ENCODE measurements at regions not wholly inside any gene's neighbourhood (a gene's known extent, or its start where the extent isn't known, plus 50 kb on each side); places are given as distances from the start of the nearest gene placed in this dataset.
"Not testable (repeated sequence)": the region's sequence is repeated elsewhere in the genome, so short reads cannot be mapped to it uniquely, and the experiment has no call there.

GRCh38 chr4:96448315-96448872, 608.5 kb downstream of the PDHA2 start:
- no peaks in the 10 kb centered on the region for H3K27me3 Mint-ChIP-seq
- no peak for DNase-seq
- ChIA-PET POLR2A (no interaction called here), CTCF (no interaction called here)
- no peak overlapping the region for H3K27ac Mint-ChIP-seq
- H3K27ac ChIP-seq (ENCODE audit: low read depth, low read length): no peak overlapping the region
- H3K4me1 Mint-ChIP-seq: no peaks in the 10 kb centered on the region
- no peaks in the 10 kb centered on the region for H3K4me1 ChIP-seq (ENCODE audit: insufficient read depth, low read length)
- no peak overlapping the region for H3K4me3 Mint-ChIP-seq
- H3K36me3 Mint-ChIP-seq: no peaks in the 10 kb centered on the region
- no peaks in the 10 kb centered on the region for H3K27me3 ChIP-seq (ENCODE audit: insufficient read depth, low read length, poor library complexity, severe bottlenecking)
- H3K4me3 ChIP-seq (ENCODE audit: low read length): no peak overlapping the region
- H3K9me3 Mint-ChIP-seq: peaks cover 23 to 44% (median 38%) of the 10 kb centered on the region in 5 donors
- peaks cover 4% of the 10 kb centered on the region for H3K9me3 ChIP-seq (ENCODE audit: low read length)
- H3K36me3 ChIP-seq (ENCODE audit: insufficient read depth, low read length): no peaks in the 10 kb centered on the region

DNA sequence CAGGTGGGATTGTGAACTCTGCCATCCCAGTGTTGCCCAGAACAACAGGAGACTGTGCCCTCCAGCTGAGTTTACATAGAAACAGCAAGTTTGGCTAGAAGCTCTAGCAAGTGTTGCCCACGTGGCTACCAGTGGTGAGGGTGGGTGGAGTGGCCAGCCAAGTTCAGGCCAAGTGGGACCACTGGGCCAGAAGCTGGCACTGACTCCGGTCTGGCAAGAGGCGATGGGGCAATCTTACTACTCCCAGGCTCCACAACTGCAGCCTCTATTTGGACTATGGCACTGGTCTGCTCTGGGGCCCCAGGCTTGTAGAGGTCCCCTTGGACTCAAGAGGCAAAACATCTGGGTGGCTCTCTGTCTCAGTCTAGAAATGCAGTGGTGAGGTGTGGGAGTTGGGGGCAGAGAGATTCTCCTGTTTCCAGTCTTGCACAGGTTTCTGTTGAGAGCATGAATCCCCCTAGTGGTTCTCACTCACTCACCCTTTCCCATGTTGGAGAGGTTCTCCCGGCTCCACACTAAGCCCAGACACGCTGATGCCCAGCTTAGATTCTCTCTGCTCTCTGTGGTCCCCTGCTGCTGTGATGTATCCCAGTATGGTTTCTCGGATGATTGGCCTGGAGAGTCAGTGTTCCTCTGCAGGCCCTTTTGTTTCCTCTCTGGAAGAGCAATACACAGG, 615.3 kb downstream of the PDHA2 start:
- CTCF ChIA-PET: no interaction called here
- H3K4me1 Mint-ChIP-seq: no peaks in the 10 kb centered on the region

DNA sequence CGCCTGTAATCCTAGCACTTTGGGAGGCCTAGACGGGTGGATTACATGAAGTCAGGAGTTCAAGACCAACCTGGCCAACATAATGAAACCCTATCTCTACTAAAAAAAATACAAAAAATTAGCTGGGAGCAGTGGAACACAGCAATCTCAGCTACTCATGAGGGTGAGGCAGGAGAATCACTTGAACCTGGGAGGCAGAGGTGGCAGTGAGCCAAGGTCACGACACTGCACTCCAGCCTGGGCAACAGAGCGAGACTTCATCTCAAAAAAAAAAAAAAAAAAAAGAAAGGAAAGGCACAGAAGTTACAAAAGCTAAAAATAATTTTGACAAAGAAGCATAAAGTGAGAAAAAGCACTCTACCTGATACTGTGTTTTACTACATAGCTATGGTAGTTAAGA, 618.1 kb downstream of the PDHA2 start:
- H3K27me3 Mint-ChIP-seq; H3K36me3 Mint-ChIP-seq; H3K27me3 ChIP-seq (ENCODE audit: insufficient read depth, low read length, poor library complexity, severe bottlenecking); H3K9me3 ChIP-seq (ENCODE audit: low read length); DNase-seq; H3K4me3 ChIP-seq (ENCODE audit: low read length); H3K4me3 Mint-ChIP-seq; H3K4me1 ChIP-seq (ENCODE audit: insufficient read depth, low read length); POLR2A ChIA-PET; CTCF ChIA-PET; H3K4me1 Mint-ChIP-seq; H3K27ac Mint-ChIP-seq; H3K27ac ChIP-seq (ENCODE audit: low read depth, low read length); H3K36me3 ChIP-seq (ENCODE audit: insufficient read depth, low read length): not testable (repeated sequence)
- H3K9me3 Mint-ChIP-seq: peaks cover under 1 to 16% (median 5%) of the 10 kb centered on the region in 5 donors

More for the DNA sequence above, 615.3 kb downstream of the PDHA2 start:
- Mint-ChIP-seq H3K9me3 (peaks cover 9 to 21% (median 12%) of the 10 kb centered on the region in 5 donors), H3K4me3 (no peak overlapping the region), H3K27me3 (no peaks in the 10 kb centered on the region), H3K27ac (no peak overlapping the region), H3K36me3 (no peaks in the 10 kb centered on the region)
- POLR2A ChIA-PET: no interaction called here
- Histone ChIP-seq H3K27ac (ENCODE audit: low read depth, low read length) (no peak overlapping the region), H3K4me1 (ENCODE audit: insufficient read depth, low read length) (no peaks in the 10 kb centered on the region), H3K27me3 (ENCODE audit: insufficient read depth, low read length, poor library complexity, severe bottlenecking) (no peaks in the 10 kb centered on the region), H3K9me3 (ENCODE audit: low read length) (no peaks in the 10 kb centered on the region), H3K36me3 (ENCODE audit: insufficient read depth, low read length) (no peaks in the 10 kb centered on the region), H3K4me3 (ENCODE audit: low read length) (no peak overlapping the region)
- DNase-seq: no peak

DNA sequence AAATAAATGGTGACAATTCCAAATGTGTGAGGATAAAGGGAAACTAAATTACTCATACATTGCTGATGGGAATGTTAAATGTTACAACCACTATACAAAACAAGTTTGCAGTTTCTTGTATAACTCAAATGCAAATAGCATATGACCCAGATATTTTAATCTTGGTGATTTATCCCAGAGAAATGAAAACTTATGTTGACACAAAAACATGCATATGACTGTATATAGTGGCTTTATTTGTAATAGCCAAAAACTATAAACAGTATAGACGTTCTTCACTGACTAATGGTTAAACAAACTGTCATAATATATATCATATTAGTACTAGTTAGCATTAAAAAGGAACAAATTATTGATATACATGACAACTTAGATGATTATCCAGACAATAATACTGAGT, 619.2 kb downstream of the PDHA2 start:
- Histone ChIP-seq H3K27ac (ENCODE audit: low read depth, low read length) (no peak overlapping the region), H3K4me3 (ENCODE audit: low read length) (no peak overlapping the region), H3K9me3 (ENCODE audit: low read length) (no peaks in the 10 kb centered on the region), H3K36me3 (ENCODE audit: insufficient read depth, low read length) (no peaks in the 10 kb centered on the region), H3K27me3 (ENCODE audit: insufficient read depth, low read length, poor library complexity, severe bottlenecking) (no peaks in the 10 kb centered on the region), H3K4me1 (ENCODE audit: insufficient read depth, low read length) (no peaks in the 10 kb centered on the region)
- peaks cover 0 to 16% (median 7%) of the 10 kb centered on the region in 5 donors for H3K9me3 Mint-ChIP-seq
- DNase-seq: no peak
- CTCF ChIA-PET: no interaction called here
- POLR2A ChIA-PET: no interaction called here
- no peak overlapping the region for H3K27ac Mint-ChIP-seq
- H3K36me3 Mint-ChIP-seq: no peaks in the 10 kb centered on the region
- H3K4me1 Mint-ChIP-seq: no peaks in the 10 kb centered on the region
- H3K4me3 Mint-ChIP-seq: no peak overlapping the region
- no peaks in the 10 kb centered on the region for H3K27me3 Mint-ChIP-seq

- Histone ChIP-seq H3K36me3 (ENCODE audit: insufficient read depth, low read length) (no peaks in the 10 kb centered on the region), H3K4me3 (ENCODE audit: low read length) (no peak overlapping the region), H3K27me3 (ENCODE audit: insufficient read depth, low read length, poor library complexity, severe bottlenecking) (no peaks in the 10 kb centered on the region), H3K27ac (ENCODE audit: low read depth, low read length) (no peak overlapping the region), H3K9me3 (ENCODE audit: low read length) (no peaks in the 10 kb centered on the region), H3K4me1 (ENCODE audit: insufficient read depth, low read length) (no peaks in the 10 kb centered on the region)
- POLR2A ChIA-PET: no interaction called here
- no peak overlapping the region for H3K27ac Mint-ChIP-seq
- no peak for DNase-seq
- H3K27me3 Mint-ChIP-seq: no peaks in the 10 kb centered on the region
- no peaks in the 10 kb centered on the region for H3K36me3 Mint-ChIP-seq
- peaks cover 3 to 19% (median 11%) of the 10 kb centered on the region in 5 donors for H3K9me3 Mint-ChIP-seq
- H3K4me3 Mint-ChIP-seq: no peak overlapping the region
- CTCF ChIA-PET: no interaction called here
- H3K4me1 Mint-ChIP-seq: no peaks in the 10 kb centered on the region
Measured at GRCh38 chr4:96465834-96466233, 625.9 kb downstream of the PDHA2 start.

DNA sequence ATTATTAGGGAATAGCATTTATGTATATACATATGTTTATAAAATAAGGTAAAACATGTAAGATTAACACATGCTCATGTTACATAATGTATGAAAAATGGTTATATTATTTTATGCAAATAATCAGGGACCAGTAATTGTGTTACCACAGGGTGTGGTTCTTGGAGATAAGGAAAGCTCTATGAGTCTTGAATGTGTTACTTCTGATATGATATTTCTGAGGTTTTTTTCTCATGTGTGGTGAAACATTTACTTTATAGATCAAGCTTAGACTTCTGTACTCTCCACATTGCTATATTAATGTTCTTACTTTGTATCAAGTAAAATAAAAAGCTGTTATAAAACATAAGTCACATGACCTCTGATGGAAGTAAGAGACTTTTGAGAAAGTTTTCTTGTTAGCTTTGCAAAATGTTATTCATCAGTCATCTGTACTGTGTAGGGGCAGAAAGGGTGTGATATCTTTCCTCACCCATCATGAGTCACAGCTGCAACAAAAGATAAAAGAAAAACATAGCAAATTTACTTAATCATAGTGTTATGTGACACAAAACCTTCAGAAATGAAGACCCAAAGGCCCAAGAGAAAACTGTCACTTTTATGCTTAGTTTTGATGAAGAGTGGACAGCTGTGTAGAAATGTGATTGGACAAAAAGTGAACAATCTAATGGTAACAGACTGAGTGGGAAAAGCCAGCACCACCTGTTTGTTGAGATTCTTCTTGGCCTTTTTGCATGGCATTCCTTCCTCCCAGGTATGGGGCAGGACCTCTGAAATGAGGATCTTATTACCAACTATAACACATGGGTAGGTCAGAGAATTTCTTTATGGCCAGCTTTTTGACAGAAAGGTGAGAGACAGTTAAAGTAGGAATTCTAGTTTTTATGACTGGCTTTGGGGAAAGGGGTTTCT, 632.3 kb downstream of the PDHA2 start:
- peaks cover 6 to 27% (median 11%) of the 10 kb centered on the region in 5 donors for H3K9me3 Mint-ChIP-seq
- no peak overlapping the region for H3K27ac Mint-ChIP-seq
- H3K4me1 Mint-ChIP-seq: no peaks in the 10 kb centered on the region
- H3K4me3 Mint-ChIP-seq: no peak overlapping the region
- ChIA-PET CTCF (no interaction called here), POLR2A (no interaction called here)
- Histone ChIP-seq H3K36me3 (ENCODE audit: insufficient read depth, low read length) (no peaks in the 10 kb centered on the region), H3K4me1 (ENCODE audit: insufficient read depth, low read length) (no peaks in the 10 kb centered on the region), H3K27ac (ENCODE audit: low read depth, low read length) (no peak overlapping the region), H3K9me3 (ENCODE audit: low read length) (no peaks in the 10 kb centered on the region), H3K4me3 (ENCODE audit: low read length) (no peak overlapping the region), H3K27me3 (ENCODE audit: insufficient read depth, low read length, poor library complexity, severe bottlenecking) (no peaks in the 10 kb centered on the region)
- H3K27me3 Mint-ChIP-seq: no peaks in the 10 kb centered on the region
- H3K36me3 Mint-ChIP-seq: no peaks in the 10 kb centered on the region
- DNase-seq: no peak

GRCh38 chr4:96473246-96473645, 633.4 kb downstream of the PDHA2 start:
- H3K4me3 Mint-ChIP-seq: no peak overlapping the region

DNA sequence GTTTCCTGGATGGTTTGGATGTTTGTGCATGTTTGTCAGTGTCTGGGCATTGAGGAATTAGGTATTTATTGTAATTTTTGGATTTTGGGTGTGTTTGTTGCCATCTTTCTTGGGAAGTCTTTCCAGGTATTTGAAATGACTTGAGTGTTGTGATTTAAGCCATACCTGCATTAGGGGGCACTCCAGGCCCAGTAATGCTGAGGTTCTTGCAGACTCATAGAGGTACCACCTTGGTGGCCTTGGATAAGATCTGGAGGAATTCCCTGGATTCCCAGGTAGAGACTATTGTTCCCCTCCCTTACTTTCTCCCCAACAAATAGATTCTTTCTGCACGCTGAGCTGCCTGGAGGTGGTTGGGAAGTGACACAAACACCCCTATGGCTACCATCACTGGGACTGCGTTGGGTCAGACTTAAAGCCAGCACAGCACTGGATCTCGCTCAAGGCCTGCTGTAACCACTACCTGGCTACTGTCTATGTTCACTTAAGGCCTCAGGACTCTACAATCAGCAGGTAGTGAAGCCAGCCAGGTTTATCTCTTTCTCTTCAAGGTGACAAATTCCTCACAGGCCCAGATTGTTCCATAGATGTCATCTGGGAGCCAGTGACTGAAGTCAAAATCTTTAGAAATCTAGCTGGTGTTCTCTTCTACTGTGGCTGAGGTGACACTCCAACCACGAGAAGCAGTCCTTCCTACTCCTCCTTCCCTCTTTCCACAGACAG, 643.6 kb downstream of the PDHA2 start:
- no peaks in the 10 kb centered on the region for H3K4me1 Mint-ChIP-seq
- Histone ChIP-seq H3K4me3 (ENCODE audit: low read length) (no peak overlapping the region), H3K27me3 (ENCODE audit: insufficient read depth, low read length, poor library complexity, severe bottlenecking) (no peaks in the 10 kb centered on the region), H3K36me3 (ENCODE audit: insufficient read depth, low read length) (no peaks in the 10 kb centered on the region), H3K27ac (ENCODE audit: low read depth, low read length) (no peak overlapping the region), H3K9me3 (ENCODE audit: low read length) (no peaks in the 10 kb centered on the region), H3K4me1 (ENCODE audit: insufficient read depth, low read length) (no peaks in the 10 kb centered on the region)
- no peak for DNase-seq
- no peaks in the 10 kb centered on the region for H3K36me3 Mint-ChIP-seq
- H3K27ac Mint-ChIP-seq: peak overlapping the region in 1 of 8 donors; percentile 39
- CTCF ChIA-PET: no interaction called here
- H3K9me3 Mint-ChIP-seq: peaks cover 7 to 31% (median 18%) of the 10 kb centered on the region in 5 donors
- no peaks in the 10 kb centered on the region for H3K27me3 Mint-ChIP-seq
- POLR2A ChIA-PET: no interaction called here
- H3K4me3 Mint-ChIP-seq: no peak overlapping the region

More at GRCh38 chr4:96473246-96473645, 633.4 kb downstream of the PDHA2 start:
- no peaks in the 10 kb centered on the region for H3K27me3 Mint-ChIP-seq
- Histone ChIP-seq H3K27me3 (ENCODE audit: insufficient read depth, low read length, poor library complexity, severe bottlenecking) (no peaks in the 10 kb centered on the region), H3K4me1 (ENCODE audit: insufficient read depth, low read length) (no peaks in the 10 kb centered on the region), H3K36me3 (ENCODE audit: insufficient read depth, low read length) (no peaks in the 10 kb centered on the region), H3K9me3 (ENCODE audit: low read length) (no peaks in the 10 kb centered on the region), H3K27ac (ENCODE audit: low read depth, low read length) (no peak overlapping the region), H3K4me3 (ENCODE audit: low read length) (no peak overlapping the region)
- no peaks in the 10 kb centered on the region for H3K36me3 Mint-ChIP-seq
- H3K4me1 Mint-ChIP-seq: no peaks in the 10 kb centered on the region
- H3K27ac Mint-ChIP-seq: no peak overlapping the region
- DNase-seq: no peak
- POLR2A ChIA-PET: no interaction called here
- CTCF ChIA-PET: no interaction called here
- H3K9me3 Mint-ChIP-seq: peaks cover 5 to 30% (median 10%) of the 10 kb centered on the region in 5 donors

Data from CD8-positive, alpha-beta memory T cell (primary cell).